A549 (cell line): ENCODE measurements at regions not wholly inside any gene's neighbourhood (a gene's known extent, or its start where the extent isn't known, plus 50 kb on each side); places are given as distances from the start of the nearest gene placed in this dataset.

Experiments
- CHD2 ChIP-seq: fragments of 150-350 bp; IDR thresholded peaks from 2 replicates; pipeline ENCODE4 v1.6.1; 2014; ENCODE audit warnings: low read length; ENCODE audit not compliant: partially characterized antibody
- ESRRA ChIP-seq: fragments of 150-350 bp; IDR thresholded peaks from 2 replicates; pipeline ENCODE4 v1.6.1; 2014; ENCODE audit warnings: mild to moderate bottlenecking, low read length, borderline replicate concordance
- HOXA7 ChIP-seq: fragments of 250-450 bp; sonication (Bioruptor Pico); IDR thresholded peaks from 2 replicates; pipeline ENCODE4 v1.5.0; 2020; ENCODE audit warnings: mild to moderate bottlenecking, moderate library complexity
- MAX ChIP-seq: IDR thresholded peaks from 2 replicates; pipeline ENCODE4 v1.6.1; 2012
- NFE2L2 ChIP-seq: fragments of 150-350 bp; conservative IDR thresholded peaks from 2 replicates; pipeline ENCODE4 v1.6.1; 2014; ENCODE audit warnings: low read length
- NR3C1 ChIP-seq: fragments of >200 bp; sonication (Bioruptor Twin); formaldehyde crosslinking; IDR thresholded peaks from 3 replicates; pipeline ENCODE4 v1.6.1; 2017
- POLR2A ChIP-seq: IDR thresholded peaks from 2 replicates; pipeline ENCODE4 v1.6.1; 2012; ENCODE audit warnings: mild to moderate bottlenecking, low read length
- RCOR1 ChIP-seq: fragments of 150-350 bp; IDR thresholded peaks from 2 replicates; pipeline ENCODE4 v1.6.1; 2014; ENCODE audit warnings: antibody characterized with exemption, low read length, low read depth
- TF ChIP-seq, protein P1 (sequence below): fragments of >200 bp; sonication (Bioruptor Twin); formaldehyde crosslinking; IDR thresholded peaks from 3 replicates; pipeline ENCODE4 v1.5.1; 2016

DNA sequence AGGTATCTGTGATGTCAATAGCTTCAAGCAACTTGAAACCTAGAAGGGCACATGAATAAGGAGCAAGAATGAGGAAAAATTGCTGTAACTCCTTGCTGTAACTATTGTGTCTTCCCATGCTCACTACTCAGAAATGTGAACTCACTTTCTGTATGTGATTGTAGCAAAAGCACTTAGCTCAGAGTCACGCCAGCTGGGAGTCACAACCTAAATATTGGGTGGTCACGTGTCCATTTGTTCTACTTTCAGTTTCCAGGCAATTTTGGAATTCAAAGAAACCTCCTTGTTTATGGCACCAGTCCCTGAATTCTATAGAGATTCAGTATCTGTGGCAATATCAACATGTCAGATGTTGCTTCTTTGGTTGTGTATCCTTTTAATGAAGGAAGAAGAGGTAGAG, 241.6 kb upstream of the AZI2 start:
- TF ChIP-seq, protein P1, sequence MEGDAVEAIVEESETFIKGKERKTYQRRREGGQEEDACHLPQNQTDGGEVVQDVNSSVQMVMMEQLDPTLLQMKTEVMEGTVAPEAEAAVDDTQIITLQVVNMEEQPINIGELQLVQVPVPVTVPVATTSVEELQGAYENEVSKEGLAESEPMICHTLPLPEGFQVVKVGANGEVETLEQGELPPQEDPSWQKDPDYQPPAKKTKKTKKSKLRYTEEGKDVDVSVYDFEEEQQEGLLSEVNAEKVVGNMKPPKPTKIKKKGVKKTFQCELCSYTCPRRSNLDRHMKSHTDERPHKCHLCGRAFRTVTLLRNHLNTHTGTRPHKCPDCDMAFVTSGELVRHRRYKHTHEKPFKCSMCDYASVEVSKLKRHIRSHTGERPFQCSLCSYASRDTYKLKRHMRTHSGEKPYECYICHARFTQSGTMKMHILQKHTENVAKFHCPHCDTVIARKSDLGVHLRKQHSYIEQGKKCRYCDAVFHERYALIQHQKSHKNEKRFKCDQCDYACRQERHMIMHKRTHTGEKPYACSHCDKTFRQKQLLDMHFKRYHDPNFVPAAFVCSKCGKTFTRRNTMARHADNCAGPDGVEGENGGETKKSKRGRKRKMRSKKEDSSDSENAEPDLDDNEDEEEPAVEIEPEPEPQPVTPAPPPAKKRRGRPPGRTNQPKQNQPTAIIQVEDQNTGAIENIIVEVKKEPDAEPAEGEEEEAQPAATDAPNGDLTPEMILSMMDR, result no peak
- TF ChIP-seq NR3C1 (no peak), RCOR1 (no peak), POLR2A (no peak), ESRRA (no peak), MAX (no peak), CHD2 (no peak), NFE2L2 (no peak), HOXA7 (CRISPR knock-in tag) (no peak)
